Vagina (tissue), 2 donors: ENCODE measurements at regions not wholly inside any gene's neighbourhood (a gene's known extent, or its start where the extent isn't known, plus 50 kb on each side); places are given as distances from the start of the nearest gene placed in this dataset.

Source experiments
- CTCF ChIP-seq, 3 experiments: fragments of 450-650 bp in 2 of 3; fragments of 200-600 bp in 1 of 3; sonication (generic) in 1 of 3; IDR thresholded peaks; one replicate each; pipeline ENCODE4 v1.5.1; 2017 to 2019; ENCODE audit warnings: antibody characterized with exemption in 3 of 3, mild to moderate bottlenecking in 2 of 3, moderate library complexity in 2 of 3
- POLR2AphosphoS5 ChIP-seq, 2 donors: sonication (generic); formaldehyde crosslinking; IDR thresholded peaks; one replicate each; pipeline ENCODE4 v1.9.0; 2017; ENCODE audit warnings: antibody characterized with exemption in 2 of 2, mild to moderate bottlenecking in 2 of 2, low read depth in 1 of 2; ENCODE audit not compliant: insufficient read depth in 1 of 2

- TF ChIP-seq POLR2AphosphoS5 (IDR thresholded peaks at IDR 0.05; ENCODE audit: insufficient read depth in 1 of 2, low read depth in 1 of 2) (no peak), CTCF (IDR thresholded peaks at IDR 0.05) (no peak)
Measured at GRCh38 chr12:97127061-97127460, 220.0 kb downstream of the NEDD1 start.
